ENCODE measurements at regions not wholly inside any gene's neighbourhood (a gene's known extent, or its start where the extent isn't known, plus 50 kb on each side); places are given as distances from the start of the nearest gene placed in this dataset.

DNA sequence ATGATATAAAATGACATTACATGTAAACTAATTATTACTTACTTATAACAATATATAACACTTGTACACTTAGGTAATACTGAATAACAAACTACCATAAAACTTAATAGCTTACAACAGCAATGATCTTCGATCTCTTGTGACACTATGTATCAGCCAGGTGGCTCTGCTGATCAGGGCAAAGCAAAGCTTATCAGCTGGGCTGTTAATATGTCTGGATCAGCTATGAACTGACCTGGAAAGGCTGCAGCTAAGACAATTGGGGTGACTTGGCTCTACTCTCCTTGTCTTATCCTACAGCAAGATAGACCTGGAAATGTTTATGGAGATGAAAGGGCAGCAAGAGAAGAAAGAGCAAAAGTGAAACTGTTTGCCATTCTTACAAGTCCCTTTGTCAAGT, 511.3 kb downstream of the TLR4 start:
- no peak for DNase-seq

DNA sequence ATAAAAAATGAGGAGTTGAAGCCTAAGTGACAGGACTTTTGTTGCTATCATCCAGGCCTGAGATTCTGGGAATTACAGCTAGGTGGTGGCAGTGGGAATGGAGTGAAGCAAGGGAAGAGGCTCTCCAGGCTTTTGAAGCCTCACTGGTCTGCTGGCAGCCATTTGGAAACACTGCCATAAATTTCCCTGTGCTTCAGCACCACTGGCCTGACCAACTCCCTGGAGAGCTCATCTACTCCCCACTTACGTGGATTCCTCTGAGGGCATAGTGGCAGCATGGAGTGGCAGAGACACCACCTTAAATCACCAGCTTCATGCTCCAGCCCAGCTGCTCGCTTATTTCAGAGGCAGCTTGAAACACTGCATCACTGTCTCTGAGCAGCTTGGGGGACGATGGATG, 518.2 kb downstream of the TLR4 start:
- DNase-seq = no peak

DNA sequence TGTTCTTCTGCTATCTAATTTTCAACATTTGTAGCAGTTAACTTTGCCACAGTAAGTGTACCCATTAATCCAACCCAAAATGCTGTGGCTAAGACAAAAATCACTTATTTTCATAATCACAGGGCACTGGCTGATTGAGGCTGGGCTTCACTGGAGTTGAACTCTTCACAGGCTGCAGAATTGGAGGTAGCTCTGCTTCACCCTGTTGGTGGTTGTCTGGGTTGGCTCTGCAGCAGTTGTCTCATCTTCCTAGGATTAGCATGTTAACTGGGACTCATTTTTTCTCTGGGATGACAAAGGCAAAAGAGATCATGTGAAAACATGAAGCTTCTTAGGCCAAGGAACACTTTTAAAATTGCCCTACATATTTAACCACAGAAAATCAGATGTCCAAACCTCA, 518.9 kb downstream of the TLR4 start:
- DNase-seq = no peak

DNA sequence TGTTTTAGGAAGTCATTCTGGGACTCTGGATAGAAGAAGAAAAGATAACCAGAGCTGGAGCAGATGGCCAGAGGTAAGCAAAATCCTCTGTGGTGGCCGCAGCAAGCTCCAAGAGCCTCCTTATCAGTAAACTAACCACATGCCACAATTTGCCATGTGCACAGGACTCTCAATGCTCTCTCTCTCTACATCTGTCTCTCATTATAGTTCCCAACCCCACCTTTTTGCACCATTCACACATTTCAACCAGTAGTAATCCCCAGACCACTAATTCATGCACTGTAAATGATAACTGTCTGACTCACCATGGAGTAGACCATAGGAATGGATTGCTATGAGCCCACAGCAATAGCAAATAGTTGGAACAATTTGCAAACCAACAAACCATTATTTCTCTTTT, 526.1 kb downstream of the TLR4 start:
- DNase-seq = no peak

DNA sequence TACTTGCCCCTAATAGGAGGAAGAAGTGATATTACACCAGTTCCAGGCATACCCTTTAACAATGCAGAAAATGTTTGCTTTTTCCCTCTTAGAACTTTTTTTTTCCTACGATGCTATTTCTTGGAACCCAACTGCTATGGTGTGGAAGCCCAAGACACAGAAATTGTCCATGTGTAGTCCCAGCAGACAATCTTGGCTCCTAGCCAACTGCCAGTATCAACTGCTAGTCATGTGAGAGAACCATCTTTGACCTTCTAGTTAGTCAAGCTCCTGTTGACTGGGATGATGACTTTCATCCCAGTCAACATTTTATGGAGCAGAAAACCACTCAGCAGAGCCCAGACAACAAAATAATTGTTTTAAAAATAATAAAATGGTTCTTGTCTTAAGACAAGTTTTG, 532.4 kb downstream of the TLR4 start:
- DNase-seq = no peak

DNA sequence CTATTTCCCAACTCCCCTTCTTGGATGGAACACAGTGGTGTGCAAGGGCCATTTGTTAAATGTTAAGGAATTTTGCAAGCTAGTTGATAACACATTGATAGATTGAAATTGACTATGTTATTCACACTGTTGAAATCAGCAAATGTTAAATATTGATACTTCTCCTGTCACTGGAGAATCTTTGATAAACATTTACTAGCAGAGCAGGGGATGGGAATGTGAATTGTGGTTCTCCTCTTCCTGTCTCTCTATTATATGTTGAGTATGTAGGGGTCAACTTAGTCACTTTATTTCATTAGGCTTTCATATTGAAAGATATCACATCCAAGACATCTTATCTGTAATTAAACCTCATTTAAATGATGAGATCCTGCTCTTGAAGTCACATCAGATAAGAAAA, 533.9 kb downstream of the TLR4 start:
- no peak for DNase-seq

DNA sequence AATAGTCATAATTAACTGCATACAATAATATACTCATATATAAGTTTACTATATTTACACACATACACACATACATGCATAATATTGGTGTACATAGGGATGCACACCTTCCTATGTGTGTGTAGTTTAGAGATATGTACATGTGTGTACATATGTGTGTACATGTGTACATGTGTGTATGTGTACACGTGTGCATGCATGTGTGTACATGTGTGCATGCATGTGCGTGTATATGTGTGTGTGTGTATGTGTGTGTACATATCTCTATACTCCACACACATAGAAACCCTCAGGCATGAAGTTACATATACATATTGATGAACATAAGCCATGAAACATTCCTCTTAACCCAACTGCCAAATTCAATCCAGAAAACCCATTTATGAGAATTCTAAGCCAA, 547.8 kb downstream of the TLR4 start:
- no peak for DNase-seq

DNA sequence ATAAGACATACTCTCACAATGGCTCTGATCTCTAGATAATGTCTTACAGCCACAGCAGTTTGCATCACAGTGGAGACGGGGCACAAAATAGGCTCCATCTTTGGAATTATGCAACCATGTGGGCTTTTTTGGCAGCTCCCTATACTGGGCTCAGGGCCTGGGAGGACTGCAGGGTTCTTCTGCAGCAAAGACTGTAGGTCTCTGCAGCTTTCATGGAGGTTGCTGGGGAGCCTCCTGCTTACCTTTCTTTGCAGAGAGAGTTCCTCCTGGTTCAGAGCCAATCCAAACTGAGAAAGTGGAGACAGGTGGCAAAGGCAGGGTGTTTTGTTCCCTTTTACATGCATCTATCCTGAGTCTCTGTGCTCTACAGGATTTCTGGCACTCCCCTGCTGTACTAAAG, 558.0 kb downstream of the TLR4 start:
- DNase-seq = no peak

DNA sequence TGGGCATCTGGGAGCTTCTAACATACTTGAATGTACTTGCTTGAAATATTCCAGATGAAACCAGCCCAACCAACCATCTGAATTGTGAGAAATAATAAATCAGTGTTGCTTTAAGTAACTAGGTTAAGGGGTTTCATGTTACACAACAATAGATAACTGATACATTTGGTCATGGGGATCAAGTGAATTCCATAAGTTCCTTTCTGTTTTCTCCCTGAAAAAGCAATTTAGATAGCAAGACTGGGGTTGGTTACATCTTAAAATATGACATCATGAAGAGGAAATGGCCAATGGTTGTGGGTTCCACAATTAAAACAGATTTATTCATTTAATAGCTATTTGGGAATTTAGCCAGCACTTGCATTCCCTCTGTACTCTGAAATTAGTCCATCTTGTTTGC, 559.7 kb downstream of the TLR4 start:
- DNase-seq = no peak

DNA sequence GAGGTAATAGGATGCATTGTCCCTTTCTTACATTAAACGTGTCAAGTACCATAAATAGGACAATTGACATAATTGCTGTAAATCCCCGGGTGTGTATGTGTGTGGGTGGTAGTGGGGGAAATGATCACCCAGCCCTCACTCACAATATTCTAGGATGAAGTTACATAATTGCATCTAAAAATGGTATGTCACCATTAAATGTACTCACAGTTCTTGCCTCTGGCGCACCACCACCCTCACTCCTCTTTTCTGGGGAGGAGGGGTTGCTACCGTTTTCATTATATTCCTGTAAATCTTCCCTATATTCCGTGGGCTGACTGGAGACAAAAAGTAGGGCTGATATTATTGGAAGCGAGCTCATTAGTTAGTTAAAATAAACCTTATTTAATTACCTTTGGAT, 563.8 kb downstream of the TLR4 start:
- DNase-seq = no peak

DNA sequence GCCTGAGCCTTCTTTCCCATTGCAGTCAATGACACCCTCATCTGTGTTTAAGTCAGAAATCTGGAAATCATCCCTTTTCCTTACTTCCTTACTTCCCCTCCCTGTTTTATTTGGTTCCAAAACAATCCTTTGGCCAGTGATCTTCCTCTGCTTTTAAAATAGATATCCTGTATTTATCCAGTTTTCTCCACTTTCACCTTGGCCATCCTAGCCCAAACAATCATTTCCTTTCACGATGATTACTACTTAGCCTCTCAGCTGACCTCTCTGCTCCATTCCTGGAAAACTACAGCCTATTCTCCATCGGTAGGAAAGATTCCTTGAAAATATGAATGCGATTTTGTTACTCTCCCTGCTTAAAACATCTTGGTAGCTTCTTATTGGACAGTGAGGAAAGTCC, 565.4 kb downstream of the TLR4 start:
- no peak for DNase-seq

DNA sequence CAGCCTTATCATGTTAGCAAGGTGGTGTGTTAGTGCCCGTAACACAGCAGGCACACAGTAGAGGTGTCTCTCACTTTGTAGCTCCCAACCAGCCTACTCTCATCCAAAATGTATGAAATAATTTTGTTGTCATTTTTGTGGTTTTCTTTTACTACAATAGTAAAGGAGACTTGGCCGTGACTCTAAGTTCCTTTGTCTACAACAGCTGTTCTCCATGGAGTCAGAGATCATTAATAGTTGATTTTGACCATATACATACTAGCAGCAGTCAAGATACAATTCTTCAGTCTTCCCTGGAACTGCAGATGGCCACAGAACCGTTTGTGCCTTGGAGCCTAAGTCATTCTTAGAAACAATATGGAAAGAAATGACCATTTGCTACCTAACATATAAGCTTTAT, 567.1 kb downstream of the TLR4 start:
- no peak for DNase-seq

DNA sequence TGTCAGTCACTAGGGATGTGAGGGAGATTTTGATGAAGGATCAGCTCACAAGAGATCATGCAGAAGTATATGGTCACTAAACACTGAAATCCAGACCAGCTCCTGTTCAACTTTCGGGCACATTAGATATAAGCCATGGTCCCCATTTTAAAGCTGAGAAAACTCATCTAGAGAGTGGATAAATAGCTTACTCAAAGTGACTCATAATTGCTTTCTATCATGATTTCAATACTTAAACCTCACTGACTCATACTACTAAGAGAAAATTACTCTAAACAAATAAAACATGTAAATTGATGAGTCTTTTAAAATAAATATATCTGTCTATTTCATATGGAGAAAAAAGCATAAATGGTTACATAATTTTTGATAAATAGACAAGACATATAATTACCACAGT, 567.7 kb downstream of the TLR4 start:
- DNase-seq = no peak

DNA sequence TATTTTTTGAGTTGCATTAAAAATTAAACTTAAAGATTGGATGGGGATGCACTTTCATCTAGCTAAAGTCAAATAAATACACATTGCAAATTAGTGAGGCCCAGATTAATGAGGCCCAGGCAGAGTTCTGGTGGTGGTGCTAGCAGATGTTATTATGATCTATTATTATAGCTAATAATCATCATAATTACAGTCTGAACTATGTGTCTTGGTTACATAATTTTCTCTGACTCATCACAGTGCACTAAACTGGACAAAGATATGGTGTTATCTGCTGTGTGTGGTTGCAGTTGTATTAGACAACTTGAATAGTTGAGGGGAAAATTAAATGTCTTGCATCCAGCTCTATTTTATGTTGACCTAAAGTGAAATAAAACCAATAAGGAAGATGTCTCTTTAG, 568.8 kb downstream of the TLR4 start:
- DNase-seq = no peak

DNA sequence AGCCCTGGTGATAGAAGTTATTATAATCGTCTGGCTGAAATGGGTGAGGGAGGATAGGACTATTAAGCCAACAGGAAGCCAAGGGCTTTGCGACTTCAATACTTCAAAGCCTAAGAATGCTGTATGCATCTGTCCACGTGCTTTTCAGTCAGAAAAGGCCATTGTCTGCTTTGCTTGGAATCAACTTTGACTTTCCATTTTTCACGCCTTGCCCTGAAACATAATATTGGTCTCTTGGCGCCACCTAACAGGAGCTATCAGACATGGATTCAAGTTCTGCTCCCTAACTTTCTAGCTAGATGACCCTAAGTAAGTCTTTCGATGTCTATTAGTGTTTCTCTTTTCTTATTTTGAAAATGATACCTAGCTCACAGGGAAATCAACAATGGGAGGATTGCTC, 572.6 kb downstream of the TLR4 start:
- DNase-seq = no peak

DNA sequence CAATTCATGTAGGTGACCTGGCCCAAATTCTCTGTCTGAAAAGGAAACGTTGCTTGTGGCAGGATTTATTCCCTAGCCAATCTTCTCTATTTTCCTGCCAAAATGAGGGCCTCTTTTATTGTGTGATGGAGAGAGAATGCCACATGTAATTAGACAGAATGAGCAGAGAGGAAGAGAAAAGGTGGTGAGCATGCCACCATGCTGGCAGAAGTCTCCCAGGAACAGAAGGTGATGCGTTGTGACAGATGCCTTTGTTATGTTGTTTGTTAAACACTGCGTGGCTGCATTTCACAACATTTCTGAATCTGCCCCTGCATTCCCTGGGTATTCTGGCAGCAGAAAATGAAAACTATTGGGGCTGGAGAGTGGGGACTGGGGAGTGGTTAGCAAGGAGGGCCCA, 577.6 kb downstream of the TLR4 start:
- no peak for DNase-seq

DNA sequence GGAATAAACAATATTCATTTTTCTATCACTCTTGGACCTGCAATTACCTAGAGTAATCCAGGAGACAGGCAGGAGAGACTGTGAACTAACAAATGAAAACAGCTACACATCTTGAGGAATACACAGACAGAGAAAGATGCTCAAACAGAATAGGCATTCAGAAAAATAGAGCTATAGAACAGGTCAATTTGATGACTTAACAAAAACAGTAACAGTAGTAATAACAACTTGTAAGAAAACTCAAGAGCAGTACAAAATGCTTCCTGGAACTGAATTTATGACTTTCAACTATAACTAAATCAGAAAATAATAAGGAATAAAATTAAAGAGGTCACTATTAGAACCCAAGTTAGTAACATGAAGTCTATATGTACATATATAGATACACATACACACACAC, 579.3 kb downstream of the TLR4 start:
- no peak for DNase-seq

DNA sequence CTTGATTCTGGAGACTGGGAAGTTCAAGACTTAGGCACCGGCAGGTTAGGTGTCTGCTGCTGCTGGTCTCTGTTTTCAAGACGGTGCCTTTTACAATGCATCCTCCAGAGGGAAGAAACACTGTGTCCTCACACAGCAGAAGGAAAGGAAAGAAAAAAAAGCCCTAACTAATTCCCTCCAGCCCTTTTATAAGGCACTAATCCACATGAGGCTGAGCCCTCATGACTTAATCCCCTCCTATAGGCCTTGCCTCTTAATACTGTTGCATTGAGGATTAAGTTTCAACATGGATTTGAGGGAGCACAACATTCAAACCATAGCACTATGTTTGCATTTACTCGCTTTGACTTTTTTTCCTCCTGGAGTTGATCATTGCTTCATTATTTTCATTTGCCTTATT, 585.9 kb downstream of the TLR4 start:
- DNase-seq = no peak

DNA sequence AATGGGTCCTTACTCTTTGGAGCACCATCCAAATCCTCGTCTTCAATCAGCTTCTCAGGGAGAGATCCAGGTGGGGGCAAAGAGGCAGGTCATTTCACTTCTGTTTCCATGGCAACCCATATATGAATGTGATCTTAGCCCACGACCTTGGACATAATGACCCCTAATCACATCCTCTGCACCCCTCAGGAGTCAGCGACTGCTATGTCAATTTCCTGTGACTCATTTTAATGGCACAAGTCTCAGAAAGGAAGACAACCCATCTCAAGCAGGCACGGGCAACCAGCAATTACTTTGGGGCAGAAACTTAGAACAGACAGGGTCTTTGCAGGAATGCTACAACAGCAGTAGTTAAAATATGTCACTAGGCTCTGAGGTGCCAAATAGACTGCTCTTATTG, 591.2 kb downstream of the TLR4 start:
- DNase-seq = no peak

DNA sequence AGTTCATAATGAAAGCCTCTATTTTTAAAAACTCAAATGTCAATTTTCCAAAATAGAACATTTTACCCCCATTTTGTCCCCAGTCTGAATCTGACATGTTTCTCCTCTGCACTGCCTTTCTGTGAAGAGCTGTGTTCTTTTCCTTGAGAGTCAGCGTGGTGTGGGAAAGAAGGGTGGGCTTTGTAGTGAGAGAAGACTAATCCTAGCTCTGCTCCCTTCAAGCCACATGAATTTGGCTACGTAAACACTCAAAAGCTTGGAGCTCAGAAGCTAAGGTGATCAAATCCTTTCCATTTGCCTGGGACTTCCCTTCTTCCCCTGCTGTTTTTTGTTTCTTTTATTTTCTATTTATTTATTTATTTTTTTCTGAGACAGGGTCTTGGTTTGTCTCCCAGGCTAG, 598.5 kb downstream of the TLR4 start:
- no peak for DNase-seq

DNA sequence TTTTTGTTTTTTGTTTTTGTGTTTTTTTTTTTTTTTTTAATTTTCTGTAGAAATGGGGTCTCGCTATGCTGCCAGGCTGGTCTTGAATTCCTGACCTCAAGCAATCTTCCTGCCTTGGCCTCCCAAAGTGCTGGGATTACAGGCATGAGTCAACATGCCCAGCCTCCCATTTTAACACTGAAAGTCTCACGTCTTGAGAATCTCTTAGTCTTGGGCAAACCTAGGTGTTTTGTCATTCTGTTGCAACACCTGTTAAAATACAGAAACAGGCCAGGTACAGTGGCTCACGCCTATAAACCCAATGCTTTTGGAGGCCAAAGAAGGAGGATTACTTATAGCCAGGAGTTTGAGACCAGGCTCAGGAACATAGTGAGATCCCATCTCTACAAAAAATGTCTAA, 599.0 kb downstream of the TLR4 start:
- DNase-seq = no peak

DNA sequence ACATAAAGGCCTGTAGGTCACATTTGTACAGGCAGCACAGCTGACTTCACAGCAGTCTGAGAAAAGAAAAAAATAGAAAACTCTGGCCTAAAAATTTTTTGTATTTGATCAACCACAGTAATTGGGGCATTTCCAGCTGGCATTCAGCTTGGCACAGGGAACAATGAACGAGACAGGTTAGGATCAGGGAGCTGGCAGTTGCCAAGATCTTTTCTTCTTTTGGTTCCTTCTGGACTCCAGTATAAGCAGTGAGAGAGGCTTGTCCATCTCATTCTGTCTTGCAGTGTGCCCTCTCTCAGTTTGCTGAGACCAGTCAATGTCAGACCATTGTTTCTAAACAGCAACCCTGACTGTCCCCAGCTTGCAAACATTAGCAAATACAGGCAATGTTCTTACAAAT, 601.1 kb downstream of the TLR4 start:
- no peak for DNase-seq

DNA sequence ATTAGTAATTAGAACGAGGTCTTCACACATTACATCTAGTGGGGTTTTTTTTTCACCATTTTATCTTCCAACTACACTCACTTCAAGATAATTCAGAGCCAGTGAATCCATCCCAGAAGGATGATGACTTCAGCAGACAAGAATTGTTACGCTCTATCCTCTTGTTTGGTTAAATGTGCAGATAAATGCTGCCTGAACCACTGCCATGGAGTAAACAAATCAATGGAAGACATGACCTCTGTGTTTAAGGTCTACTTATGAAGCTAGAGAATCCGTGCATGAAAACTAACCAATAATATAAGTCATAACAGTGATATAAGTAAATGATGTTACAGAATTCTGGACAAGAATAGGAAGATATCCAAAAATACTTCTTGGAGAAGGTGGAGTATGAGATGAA, 602.6 kb downstream of the TLR4 start:
- no peak for DNase-seq

DNA sequence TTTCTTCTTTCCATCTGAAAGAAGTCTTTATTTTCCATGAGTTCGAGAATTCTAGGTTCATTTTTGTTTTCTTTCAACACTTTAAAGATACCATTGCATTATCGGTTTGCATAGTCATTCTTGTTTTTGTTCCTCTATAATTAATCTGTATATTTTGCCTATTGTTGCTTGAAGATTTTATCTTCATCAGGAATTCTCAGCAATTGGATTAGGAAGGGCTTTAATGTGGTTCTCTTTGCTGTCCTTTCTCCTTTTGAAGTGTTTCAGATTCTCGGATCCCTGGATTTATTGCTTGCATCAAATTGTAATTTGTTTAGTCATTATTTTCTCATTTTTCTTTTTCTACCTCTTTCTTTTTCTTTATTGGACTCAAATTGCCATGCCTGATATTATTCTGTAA, 609.8 kb downstream of the TLR4 start:
- DNase-seq = no peak

DNA sequence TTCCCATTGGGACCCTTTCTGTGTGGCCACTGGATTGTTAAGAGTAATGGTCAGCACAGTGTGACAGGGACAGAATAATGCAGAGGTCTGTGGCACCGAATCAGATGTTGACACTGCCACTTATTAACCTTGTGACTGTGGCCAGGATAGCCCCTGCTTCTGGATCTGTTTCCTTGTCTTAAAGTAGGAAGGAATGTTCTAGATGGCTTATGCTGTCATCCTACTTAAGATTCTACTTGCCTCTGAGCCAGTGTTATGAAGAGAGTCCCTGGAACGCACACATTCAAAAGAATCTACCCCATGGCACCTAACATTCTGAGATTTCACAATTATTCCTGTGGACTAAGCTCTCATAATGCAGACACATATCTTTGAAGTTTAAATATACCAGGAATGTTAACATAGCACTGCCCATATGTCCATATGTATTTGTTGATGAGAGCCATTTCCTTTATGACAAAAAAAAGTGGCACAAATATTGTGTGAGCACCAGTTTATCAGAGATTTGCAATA, 612.7 kb downstream of the TLR4 start:
- DNase-seq = no peak

DNA sequence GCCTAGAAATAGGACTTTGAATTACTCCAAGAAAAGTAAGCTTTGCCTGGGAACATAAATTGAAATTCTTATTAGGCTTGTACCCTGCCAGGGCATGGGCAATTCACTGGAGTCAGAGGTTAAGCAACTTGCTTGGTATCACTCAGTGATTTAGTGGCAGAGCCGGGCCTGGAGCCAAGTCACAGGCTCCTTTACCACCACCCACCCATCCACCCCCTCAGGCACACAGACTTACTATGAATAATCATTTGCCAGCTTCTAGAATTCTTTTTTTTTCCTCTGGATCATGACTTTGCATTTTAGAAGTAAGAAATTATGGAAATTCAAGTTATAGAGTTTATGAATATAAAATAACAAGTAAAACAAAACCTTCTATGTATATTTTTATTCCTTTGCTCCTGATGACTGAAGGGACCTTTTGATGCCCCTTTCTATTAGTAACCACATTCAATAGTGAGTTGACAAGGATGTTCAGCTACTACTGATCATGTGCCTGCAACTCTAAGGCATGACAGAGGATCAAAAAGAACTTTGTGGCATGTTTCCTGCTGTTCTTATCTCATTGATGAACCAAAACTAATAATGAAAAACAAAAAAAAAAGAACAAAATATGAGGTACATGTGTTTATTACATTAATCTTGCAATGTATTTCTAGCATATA, 614.7 kb downstream of the TLR4 start:
- no peak for DNase-seq

All from NCI-H1930 (cell line).